HL-60 (cell line): ENCODE measurements at regions not wholly inside any gene's neighbourhood (a gene's known extent, or its start where the extent isn't known, plus 50 kb on each side); places are given as distances from the start of the nearest gene placed in this dataset.

Experiments
- CTCF ChIP-seq: IDR thresholded peaks from one replicate; pipeline ENCODE4 v1.5.1; 2011; ENCODE audit warnings: low read length, control low read depth, inconsistent platforms; ENCODE audit not compliant: insufficient read depth
- GABPA ChIP-seq: IDR thresholded peaks from 2 replicates; pipeline ENCODE4 v1.6.1; 2012; ENCODE audit warnings: low read depth
- POLR2AphosphoS5 ChIP-seq: IDR thresholded peaks from 2 replicates; pipeline ENCODE4 v1.6.1; 2012; ENCODE audit warnings: low read depth

GRCh38 chr12:59142183-59142790 lies 222.0 kb upstream of the LRIG3 start:
- TF ChIP-seq CTCF (no peak), GABPA (no peak), POLR2AphosphoS5 (no peak)
